Sciatic nerve (tissue), 2 donors: ENCODE measurements at regions not wholly inside any gene's neighbourhood (a gene's known extent, or its start where the extent isn't known, plus 50 kb on each side); places are given as distances from the start of the nearest gene placed in this dataset.
A peak's percentile ranks its signal among the peaks of the same experiment; 100 is the strongest.

Source experiments
- ATAC-seq: fragments of 200-7000 bp; cut with Tn5 transposase; one replicate; pipeline ENCODE4 v1.9.1; 2020; ENCODE audit warnings: mild to moderate bottlenecking, moderate library complexity
- DNase-seq: peaks from one replicate; pipeline ENCODE4 v3.0.0-alpha.2; 2020; ENCODE audit warnings: low spot score
- intact Hi-C: fragments of 100-400 bp; cut with DNase I; formaldehyde crosslinking; loops from one replicate; pipeline ENCODE4 v1.14.2; 2022
- donor health status: DM: no; HTN: no; CAD: no.
- donor health status: DM: no; HTN: no; CAD: no.

GRCh38 chr17:17416007-17416399 is 60.8 kb upstream of the MED9 start:
- ATAC-seq (no peak), DNase-seq (no peak)
- intact Hi-C loops = no loop called here

- no peak for ATAC-seq
- intact Hi-C loops = no loop called here
- DNase-seq = no peak
Observed at GRCh38 chr17:17416400-17417360, 60.1 kb upstream of the MED9 start.

DNA sequence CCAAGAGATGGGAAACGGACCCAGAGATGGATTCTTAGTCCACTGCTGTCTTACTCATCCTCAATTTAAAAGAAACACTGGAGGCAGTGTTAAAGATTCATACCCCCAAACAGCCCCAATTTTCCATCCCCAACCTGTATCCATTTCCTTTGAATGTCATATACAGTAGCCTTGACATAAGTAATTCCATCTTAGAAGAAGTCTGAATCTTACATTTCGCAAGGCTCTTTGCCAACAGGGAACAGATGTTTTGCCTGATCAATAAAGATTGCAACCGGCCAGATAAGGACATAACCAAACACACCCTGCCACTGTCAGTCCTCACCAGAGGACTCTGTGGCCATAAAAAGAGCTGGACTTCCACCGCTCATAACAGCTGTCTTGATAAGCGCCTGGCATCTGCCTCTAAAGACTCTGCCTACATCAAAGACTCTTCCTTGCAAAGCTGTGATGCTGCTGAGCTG is 59.0 kb upstream of the MED9 start:
- peak; percentile 21 for DNase-seq
- no peak for ATAC-seq
- intact Hi-C loops = no loop called here

- ATAC-seq = no peak
- intact Hi-C loops = no loop called here
- peak; percentile 30 for DNase-seq
Observed at GRCh38 chr17:17419166-17419565, 57.6 kb upstream of the MED9 start.

GRCh38 chr17:17419631-17420030 is 57.2 kb upstream of the MED9 start:
- intact Hi-C loops = no loop called here
- ATAC-seq (no peak), DNase-seq (peak; percentile 56)

DNA sequence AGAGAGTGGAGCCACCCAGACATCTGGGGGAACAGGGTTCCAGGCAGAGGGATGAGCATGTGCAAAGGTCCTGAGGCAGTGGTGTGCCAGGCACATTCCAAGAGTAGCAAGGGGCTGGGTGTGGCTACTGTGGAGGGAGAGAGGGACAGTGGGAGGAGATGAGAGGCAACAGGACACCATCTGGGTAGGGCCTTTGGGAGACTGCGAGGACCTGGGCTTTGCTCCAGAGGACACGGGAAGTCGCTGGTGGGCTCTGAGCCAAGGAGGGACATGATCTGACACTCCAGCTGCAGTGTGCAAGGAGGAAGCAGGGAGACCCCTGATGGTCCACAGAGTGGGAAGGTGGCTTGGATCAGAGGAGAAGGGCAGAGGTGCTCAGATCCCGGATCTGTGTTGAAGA is 56.7 kb upstream of the MED9 start:
- intact Hi-C loops = no loop called here
- DNase-seq = peak; percentile 75
- peak; percentile 66 for ATAC-seq

- DNase-seq (peak; percentile 89), ATAC-seq (peak; percentile 93)
- intact Hi-C loops = no loop called here
Observed at GRCh38 chr17:17420561-17421269, 56.1 kb upstream of the MED9 start.

DNA sequence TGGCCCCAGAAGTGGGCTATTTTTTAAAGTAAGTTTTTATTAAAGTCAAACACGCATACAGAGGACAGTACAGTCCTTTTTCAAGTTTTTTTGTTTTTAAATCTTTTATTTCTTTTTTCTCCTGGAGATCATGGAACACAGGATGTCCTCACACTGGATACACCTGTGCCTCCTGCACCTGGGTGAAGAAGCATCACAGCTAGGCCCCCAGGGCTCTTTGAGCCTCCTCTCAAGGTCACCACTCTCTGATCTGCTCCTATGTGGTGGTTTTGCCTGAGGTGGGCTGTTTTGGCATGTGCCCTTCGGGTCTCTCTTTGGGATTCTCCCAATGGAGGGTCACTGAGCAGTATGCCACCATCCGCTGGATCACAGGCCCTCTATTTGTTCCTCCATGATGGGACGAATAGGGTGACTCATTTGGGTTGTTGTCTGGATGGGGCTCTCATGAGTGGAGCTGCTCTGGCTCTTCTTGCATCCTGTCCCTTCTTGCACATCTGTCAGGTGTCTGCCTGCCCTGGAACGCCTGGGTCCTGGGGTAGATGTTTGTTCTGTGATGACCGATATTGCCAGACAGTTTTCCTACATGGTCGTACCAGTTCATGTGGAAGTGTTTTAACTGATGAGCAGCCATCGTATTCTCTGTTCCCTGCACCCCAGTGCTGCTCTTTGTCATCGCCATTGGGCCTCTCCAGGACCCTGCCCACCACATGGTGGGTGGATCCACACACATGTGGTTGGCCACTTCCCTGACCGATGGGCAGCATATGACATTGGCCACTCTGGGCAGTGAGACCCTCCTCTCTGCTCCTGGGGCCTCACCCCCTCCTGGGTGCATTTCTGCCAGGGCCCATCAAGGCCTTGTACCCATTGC is 55.2 kb upstream of the MED9 start:
- DNase-seq (peak; percentile 49), ATAC-seq (no peak)
- intact Hi-C loops = no loop called here

DNA sequence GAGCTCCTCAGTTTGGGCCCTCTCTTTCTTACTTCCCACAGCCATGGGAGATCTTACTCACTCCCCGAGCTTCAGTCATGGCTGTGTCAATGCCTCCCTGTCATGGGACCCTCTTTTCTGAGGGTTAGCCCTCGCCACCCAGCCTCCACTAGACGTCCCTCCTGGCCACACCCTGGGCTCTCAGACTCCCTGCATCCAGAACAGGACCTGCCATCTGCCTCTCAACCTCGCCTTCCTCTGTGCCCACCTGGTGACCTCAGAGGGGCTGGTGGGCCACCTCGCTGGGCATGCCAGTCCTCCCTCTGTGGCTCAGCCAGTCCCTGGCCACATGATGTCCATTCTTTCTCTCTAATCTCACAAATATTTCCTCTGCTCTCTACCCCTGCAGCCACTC is 54.6 kb upstream of the MED9 start:
- ATAC-seq (no peak), DNase-seq (peak; percentile 40)
- intact Hi-C loops = no loop called here

DNA sequence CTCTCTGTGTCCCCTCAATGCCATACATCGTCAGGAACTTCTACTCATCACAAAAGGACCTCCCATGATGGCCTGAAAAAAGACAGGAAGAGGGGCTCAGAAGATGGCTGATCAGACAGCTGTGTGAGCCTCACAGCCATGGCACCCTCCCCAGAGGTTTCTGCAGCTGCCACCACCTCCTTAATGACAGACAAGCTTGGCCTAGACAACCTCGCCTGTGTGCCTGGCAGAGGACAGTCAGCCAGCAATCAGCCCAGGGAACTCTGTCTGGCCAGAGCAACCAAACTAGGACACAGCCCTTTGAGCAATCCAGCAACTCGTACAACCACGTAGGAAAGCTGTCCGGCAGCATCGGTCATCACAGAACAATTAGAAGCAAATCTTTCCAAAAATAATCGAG is 54.2 kb upstream of the MED9 start:
- DNase-seq (peak; percentile 42), ATAC-seq (no peak)
- intact Hi-C loops = no loop called here

DNA sequence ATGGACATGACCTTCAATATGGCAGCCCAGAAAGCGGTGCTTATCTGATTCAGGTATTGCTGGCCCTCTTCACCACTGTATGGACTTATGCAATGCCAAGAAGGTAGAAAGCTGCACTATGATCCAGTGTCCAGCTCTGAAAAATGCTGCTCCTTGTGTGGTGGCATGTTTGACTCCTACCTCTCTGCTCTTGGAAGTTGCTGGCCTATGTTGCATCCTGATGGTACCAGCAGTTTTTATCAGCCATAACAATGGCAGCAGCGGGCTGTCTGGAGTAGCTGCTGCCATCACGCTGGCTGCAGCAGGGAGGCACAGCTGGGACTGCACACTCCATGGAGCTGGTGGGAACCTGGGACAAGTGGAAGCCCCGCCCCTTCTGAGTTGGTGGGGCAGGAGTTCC is 53.1 kb upstream of the MED9 start:
- ATAC-seq = no peak
- intact Hi-C loops = no loop called here
- peak; percentile 48 for DNase-seq

DNA sequence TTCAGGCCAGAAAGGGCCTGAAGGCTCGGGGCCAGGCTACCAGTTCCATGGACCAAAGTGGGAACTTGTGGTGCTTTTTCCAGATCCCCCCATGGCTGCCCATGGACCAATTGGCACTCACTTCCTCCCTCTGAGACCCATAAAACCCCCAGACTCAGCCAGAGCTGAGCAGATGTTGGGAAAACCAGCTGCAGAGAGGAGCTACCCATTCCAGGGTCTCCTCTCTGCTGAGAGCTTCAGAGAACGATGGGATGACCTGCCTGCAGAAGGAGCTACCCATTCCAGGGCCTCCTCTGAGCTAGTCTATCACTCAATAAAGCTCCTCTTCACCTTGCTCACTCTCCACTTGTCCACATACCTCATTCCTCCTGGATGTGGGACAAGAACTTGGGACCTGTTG is 52.2 kb upstream of the MED9 start:
- intact Hi-C loops = no loop called here
- peak; percentile 3 for DNase-seq
- no peak for ATAC-seq

GRCh38 chr17:17425005-17425404 is 51.8 kb upstream of the MED9 start:
- intact Hi-C loops = no loop called here
- DNase-seq (peak; percentile 46), ATAC-seq (no peak)

DNA sequence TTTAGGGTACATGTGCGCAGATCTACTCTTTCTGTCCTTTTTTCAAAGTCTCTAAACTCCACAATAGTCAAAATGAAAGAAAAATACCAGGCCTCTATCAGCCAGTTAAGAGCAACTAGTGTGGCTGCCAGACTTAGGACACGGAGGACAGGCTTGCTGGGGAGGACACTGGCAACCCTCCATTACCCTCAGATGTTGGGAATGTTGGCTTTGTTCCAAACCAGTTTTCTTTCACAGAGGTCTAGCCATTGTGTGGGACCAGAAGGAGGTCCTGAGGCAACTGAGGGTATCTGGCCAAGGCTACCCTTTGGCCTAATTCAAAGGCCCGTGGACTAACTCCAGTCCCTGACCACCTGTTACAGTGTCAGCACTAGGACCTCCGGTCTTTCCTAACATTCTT is 51.2 kb upstream of the MED9 start:
- ATAC-seq = no peak

GRCh38 chr17:17426184-17426583 is 50.6 kb upstream of the MED9 start:
- no peak for DNase-seq
- intact Hi-C loops = no loop called here
- no peak for ATAC-seq

More for the DNA sequence above, 51.2 kb upstream of the MED9 start:
- intact Hi-C loops = no loop called here
- peak; percentile 31 for DNase-seq
